Spleen (tissue), 11 donors: ENCODE measurements at regions not wholly inside any gene's neighbourhood (a gene's known extent, or its start where the extent isn't known, plus 50 kb on each side); places are given as distances from the start of the nearest gene placed in this dataset.

Source experiments
- DNase-seq: peaks from one replicate; pipeline ENCODE4 v3.0.0-alpha.2; 2020
- H3K27ac ChIP-seq, 8 donors: fragments of 200-600 bp; sonication (generic) in 7 of 8; 1 replicate in 4 of 8; 2 replicates in 4 of 8; pipeline versions ENCODE4 v1.5.0 to v1.8.0; 2016 to 2021; ENCODE audit warnings: inconsistent platforms in 4 of 8, mild to moderate bottlenecking in 4 of 8, moderate library complexity in 1 of 8
- H3K27me3 ChIP-seq, 7 donors: fragments of 200-600 bp; sonication (generic) in 6 of 7; replicated peaks in 1 of 7; 1 replicate in 4 of 7; 2 replicates in 3 of 7; pipeline versions ENCODE4 v1.5.0 to v1.8.0; 2016 to 2021; ENCODE audit warnings: inconsistent platforms in 3 of 7, mild to moderate bottlenecking in 1 of 7
- H3K36me3 ChIP-seq, 6 donors: fragments of 200-600 bp; sonication (generic) in 5 of 6; 1 replicate in 4 of 6; 2 replicates in 2 of 6; pipeline versions ENCODE4 v1.5.0 to v1.8.0; 2016 to 2021; ENCODE audit warnings: inconsistent platforms in 2 of 6
- H3K4me1 ChIP-seq, 6 donors: fragments of 200-600 bp; sonication (generic) in 5 of 6; 1 replicate in 3 of 6; 2 replicates in 3 of 6; pipeline versions ENCODE4 v1.5.0 to v1.8.0; 2016 to 2021; ENCODE audit warnings: inconsistent platforms in 3 of 6
- H3K4me3 ChIP-seq, 8 donors: fragments of 200-600 bp; sonication (generic) in 7 of 8; 1 replicate in 4 of 8; 2 replicates in 4 of 8; pipeline versions ENCODE4 v1.5.0 to v1.8.0; 2016 to 2021; ENCODE audit warnings: inconsistent platforms in 4 of 8, mild to moderate bottlenecking in 4 of 8, moderate library complexity in 2 of 8
- H3K9me3 ChIP-seq, 8 donors: fragments of 200-600 bp; sonication (generic) in 7 of 8; 1 replicate in 4 of 8; 2 replicates in 4 of 8; pipeline versions ENCODE4 v1.5.0 to v1.8.0; 2016 to 2021; ENCODE audit warnings: inconsistent platforms in 4 of 8
- POLR2A ChIP-seq, 3 donors: fragments of 450-650 bp; IDR thresholded peaks; one replicate each; pipeline ENCODE4 v1.5.1; 2017; ENCODE audit warnings: antibody characterized with exemption in 3 of 3, mild to moderate bottlenecking in 1 of 3
- POLR2AphosphoS5 ChIP-seq, 3 donors: sonication (generic); formaldehyde crosslinking; IDR thresholded peaks; one replicate each; pipeline ENCODE4 v1.5.1; 2017; ENCODE audit warnings: antibody characterized with exemption in 3 of 3
- WGBS, 5 donors: extraction: QIAGEN DNeasy Blood & Tissue Kit in 3 of 5; methylation state at CpG; one replicate each; pipeline versions ENCODE4 v1.1.5 to v1.1.7; 2013 to 2018; 5-methylcytosine and 5-hydroxymethylcytosine counted together
- intact Hi-C: fragments of 100-400 bp; cut with DNase I; formaldehyde crosslinking; loops from one replicate; pipeline ENCODE4 v1.15.0; 2023; ENCODE audit warnings: low total_unique reads
- TF ChIP-seq, protein P1 (sequence below), 11 experiments: fragments of 200-600 bp in 7 of 11; fragments of 450-650 bp in 4 of 11; sonication (generic) in 4 of 11; IDR thresholded peaks in 8 of 11; conservative IDR thresholded peaks in 3 of 11; 1 replicate in 7 of 11; 2 replicates in 4 of 11; pipeline versions ENCODE4 v1.4.0 to v1.8.0; 2016 to 2021; ENCODE audit warnings: antibody characterized with exemption in 11 of 11, inconsistent platforms in 4 of 11, mild to moderate bottlenecking in 1 of 11
- donor health status: healthy with polysubstance abuse.
- donor health status: DM: no; HTN: no; CAD: no; lungs with moderate emphysema.
- donor health status: DM: no; HTN: no; CAD: no.
- donor health status: Bipolar disorder and iron deficiency.
- donor health status: healthy.
- donor health status: DM: no; HTN: no; CAD: no.
- donor health status: DM: yes; HTN: yes; CAD: no.

DNA sequence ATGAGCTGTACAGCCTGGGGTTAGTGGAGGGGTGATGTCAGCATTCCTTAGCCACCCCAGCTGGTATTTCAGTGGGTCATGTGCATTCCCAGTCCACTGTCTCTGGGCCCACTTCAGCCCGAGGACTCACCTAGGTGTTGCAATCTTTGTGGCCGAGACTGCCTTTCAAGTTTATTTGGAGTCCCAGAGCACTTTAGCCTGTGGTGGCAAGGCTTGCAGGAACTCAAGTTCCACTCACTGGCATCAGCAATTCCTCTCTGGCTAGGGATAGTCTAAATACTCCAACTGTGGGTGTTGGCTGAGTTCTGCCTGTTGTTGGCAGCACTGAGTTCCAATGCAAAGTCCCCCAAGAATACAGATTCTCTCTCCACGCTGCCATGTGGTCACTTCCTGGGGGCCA, 191.6 kb upstream of the PGR start:
- TF ChIP-seq POLR2AphosphoS5 (IDR thresholded peaks at IDR 0.05) (no peak), POLR2A (IDR thresholded peaks at IDR 0.05) (no peak)
- TF ChIP-seq, protein P1, sequence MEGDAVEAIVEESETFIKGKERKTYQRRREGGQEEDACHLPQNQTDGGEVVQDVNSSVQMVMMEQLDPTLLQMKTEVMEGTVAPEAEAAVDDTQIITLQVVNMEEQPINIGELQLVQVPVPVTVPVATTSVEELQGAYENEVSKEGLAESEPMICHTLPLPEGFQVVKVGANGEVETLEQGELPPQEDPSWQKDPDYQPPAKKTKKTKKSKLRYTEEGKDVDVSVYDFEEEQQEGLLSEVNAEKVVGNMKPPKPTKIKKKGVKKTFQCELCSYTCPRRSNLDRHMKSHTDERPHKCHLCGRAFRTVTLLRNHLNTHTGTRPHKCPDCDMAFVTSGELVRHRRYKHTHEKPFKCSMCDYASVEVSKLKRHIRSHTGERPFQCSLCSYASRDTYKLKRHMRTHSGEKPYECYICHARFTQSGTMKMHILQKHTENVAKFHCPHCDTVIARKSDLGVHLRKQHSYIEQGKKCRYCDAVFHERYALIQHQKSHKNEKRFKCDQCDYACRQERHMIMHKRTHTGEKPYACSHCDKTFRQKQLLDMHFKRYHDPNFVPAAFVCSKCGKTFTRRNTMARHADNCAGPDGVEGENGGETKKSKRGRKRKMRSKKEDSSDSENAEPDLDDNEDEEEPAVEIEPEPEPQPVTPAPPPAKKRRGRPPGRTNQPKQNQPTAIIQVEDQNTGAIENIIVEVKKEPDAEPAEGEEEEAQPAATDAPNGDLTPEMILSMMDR (IDR thresholded peaks at IDR 0.05 in 8 of 11, conservative IDR thresholded peaks at IDR 0.05 in 3 of 11) = no peak
- no peaks in the 10 kb centered on the region for H3K27me3 ChIP-seq
- H3K27ac ChIP-seq = no peak overlapping the region
- no peaks in the 10 kb centered on the region for H3K36me3 ChIP-seq
- H3K4me1 ChIP-seq = no peaks in the 10 kb centered on the region
- H3K9me3 ChIP-seq = peaks cover 0 to 12% (median 0%) of the 10 kb centered on the region in 8 donors
- intact Hi-C loops = no loop called here
- no peak for DNase-seq
- WGBS, 5 donors = 76 to 88% (median 81%) methylated on average over 3 of the region's 3 CpGs
- no peak overlapping the region for H3K4me3 ChIP-seq

DNA sequence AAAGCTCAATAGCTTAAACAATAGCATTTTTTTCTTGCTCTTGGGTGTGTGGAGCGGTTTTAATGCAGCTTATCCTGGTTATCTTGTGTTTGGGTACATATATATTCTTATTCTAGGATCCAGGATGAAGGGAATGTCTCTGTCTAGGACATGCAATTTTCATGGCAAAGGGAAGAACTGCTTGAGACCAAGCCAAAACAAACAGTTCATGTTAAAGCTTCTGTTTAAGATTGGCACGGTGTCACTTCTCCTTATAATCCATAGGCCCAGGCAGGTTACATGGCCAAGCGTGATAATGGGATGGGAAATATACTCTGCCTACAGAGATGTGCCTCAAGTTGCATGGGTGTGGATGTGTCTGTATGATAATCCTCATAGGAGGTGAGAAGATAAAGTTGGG, 177.1 kb upstream of the PGR start:
- Histone ChIP-seq H3K4me1 (no peaks in the 10 kb centered on the region), H3K36me3 (no peaks in the 10 kb centered on the region), H3K9me3 (peaks cover 0 to 9% (median under 1%) of the 10 kb centered on the region in 8 donors), H3K27me3 (no peaks in the 10 kb centered on the region), H3K27ac (no peak overlapping the region), H3K4me3 (no peak overlapping the region)
- intact Hi-C loops = no loop called here
- WGBS, 5 donors = 72 to 79% (median 73%) methylated on average over 3 of the region's 3 CpGs
- TF ChIP-seq POLR2AphosphoS5 (IDR thresholded peaks at IDR 0.05) (no peak), POLR2A (IDR thresholded peaks at IDR 0.05) (no peak)
- TF ChIP-seq, protein P1 (IDR thresholded peaks at IDR 0.05 in 8 of 11, conservative IDR thresholded peaks at IDR 0.05 in 3 of 11) = no peak
- no peak for DNase-seq

DNA sequence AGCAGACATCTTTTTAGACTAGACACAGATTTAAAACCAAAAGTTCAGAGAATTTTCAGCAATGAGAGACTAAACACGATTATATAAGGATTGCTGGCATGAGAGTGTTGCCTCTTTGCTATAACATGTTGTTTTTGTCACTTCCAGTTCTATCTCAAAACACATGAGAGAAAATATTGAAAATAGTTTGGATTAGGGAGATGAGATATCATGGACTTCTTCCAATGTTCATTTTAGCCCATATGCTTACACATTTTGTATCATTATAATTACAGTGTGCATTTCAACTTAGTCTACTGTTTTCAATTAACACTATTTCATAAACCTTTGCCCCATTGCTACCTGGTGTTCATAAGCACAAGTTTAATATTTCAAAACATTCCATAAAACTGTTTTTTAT, 175.9 kb upstream of the PGR start:
- no peaks in the 10 kb centered on the region for H3K27me3 ChIP-seq
- no peak for TF ChIP-seq POLR2A (IDR thresholded peaks at IDR 0.05)
- TF ChIP-seq, protein P1 (IDR thresholded peaks at IDR 0.05 in 8 of 11, conservative IDR thresholded peaks at IDR 0.05 in 3 of 11) = no peak
- no peak overlapping the region for H3K27ac ChIP-seq
- H3K9me3 ChIP-seq = no peaks in the 10 kb centered on the region
- H3K4me1 ChIP-seq = no peaks in the 10 kb centered on the region
- DNase-seq = no peak
- H3K36me3 ChIP-seq = no peaks in the 10 kb centered on the region
- intact Hi-C loops = no loop called here
- H3K4me3 ChIP-seq = no peak overlapping the region
- 68 to 92% (median 73%) methylated on average over 1 of the region's 1 CpG for WGBS, 5 donors

DNA sequence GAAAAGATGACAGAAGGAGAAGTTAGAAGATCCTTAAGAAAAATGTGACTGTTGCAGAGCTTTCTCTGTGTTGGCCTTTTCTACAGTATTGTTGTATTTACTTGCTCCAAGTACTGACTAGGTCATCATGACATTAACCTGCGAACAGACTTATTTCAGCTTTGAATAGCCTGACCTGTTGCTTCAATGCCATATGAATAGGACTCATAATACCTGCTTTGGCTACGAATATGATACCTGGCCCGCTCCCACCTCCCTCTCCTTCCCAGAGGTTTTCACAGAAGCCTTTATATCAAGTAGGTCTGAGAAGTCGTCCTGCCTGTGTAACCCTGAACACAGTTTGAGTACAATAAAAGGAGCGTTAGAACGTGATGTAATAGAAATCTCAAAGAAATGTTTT, 169.6 kb upstream of the PGR start:
- H3K27me3 ChIP-seq = no peaks in the 10 kb centered on the region
- intact Hi-C loops = no loop called here
- no peaks in the 10 kb centered on the region for H3K4me1 ChIP-seq
- H3K36me3 ChIP-seq = no peaks in the 10 kb centered on the region
- no peak overlapping the region for H3K4me3 ChIP-seq
- DNase-seq = no peak
- no peak for TF ChIP-seq POLR2AphosphoS5 (IDR thresholded peaks at IDR 0.05)
- TF ChIP-seq, protein P1 (IDR thresholded peaks at IDR 0.05 in 8 of 11, conservative IDR thresholded peaks at IDR 0.05 in 3 of 11) = no peak
- no peak for TF ChIP-seq POLR2A (IDR thresholded peaks at IDR 0.05)
- 74 to 88% (median 83%) methylated on average over 6 of the region's 6 CpGs for WGBS, 5 donors
- peaks cover 0 to 32% (median 16%) of the 10 kb centered on the region in 8 donors for H3K9me3 ChIP-seq
- no peak overlapping the region for H3K27ac ChIP-seq
